ENCODE measurements at regions not wholly inside any gene's neighbourhood (a gene's known extent, or its start where the extent isn't known, plus 50 kb on each side); places are given as distances from the start of the nearest gene placed in this dataset.

DNA sequence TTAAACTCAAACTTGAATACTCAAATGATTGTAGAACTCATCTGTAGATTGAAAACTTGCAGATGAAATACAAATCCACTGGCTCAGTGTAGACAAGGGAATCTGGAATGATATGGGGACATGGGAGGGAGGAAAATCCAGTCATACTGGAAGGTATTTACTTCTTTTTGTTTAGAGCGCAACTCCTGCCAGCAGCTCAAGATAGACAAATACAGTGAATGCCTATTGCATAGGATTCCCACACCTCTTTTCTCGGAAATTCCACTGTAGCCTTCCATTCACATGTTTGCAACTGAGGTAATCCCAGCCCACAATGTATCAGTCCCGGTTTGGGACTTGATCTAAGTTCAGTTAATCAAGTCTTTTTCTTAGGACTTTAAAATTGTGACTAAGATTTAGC, 311.2 kb downstream of the PTPRC start:
- TF ChIP-seq, protein P1, sequence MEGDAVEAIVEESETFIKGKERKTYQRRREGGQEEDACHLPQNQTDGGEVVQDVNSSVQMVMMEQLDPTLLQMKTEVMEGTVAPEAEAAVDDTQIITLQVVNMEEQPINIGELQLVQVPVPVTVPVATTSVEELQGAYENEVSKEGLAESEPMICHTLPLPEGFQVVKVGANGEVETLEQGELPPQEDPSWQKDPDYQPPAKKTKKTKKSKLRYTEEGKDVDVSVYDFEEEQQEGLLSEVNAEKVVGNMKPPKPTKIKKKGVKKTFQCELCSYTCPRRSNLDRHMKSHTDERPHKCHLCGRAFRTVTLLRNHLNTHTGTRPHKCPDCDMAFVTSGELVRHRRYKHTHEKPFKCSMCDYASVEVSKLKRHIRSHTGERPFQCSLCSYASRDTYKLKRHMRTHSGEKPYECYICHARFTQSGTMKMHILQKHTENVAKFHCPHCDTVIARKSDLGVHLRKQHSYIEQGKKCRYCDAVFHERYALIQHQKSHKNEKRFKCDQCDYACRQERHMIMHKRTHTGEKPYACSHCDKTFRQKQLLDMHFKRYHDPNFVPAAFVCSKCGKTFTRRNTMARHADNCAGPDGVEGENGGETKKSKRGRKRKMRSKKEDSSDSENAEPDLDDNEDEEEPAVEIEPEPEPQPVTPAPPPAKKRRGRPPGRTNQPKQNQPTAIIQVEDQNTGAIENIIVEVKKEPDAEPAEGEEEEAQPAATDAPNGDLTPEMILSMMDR (IDR thresholded peaks at IDR 0.05) = no peak
- no peak for TF ChIP-seq POLR2A (IDR thresholded peaks at IDR 0.05)
